ENCODE measurements at regions not wholly inside any gene's neighbourhood (a gene's known extent, or its start where the extent isn't known, plus 50 kb on each side); places are given as distances from the start of the nearest gene placed in this dataset.

DNA sequence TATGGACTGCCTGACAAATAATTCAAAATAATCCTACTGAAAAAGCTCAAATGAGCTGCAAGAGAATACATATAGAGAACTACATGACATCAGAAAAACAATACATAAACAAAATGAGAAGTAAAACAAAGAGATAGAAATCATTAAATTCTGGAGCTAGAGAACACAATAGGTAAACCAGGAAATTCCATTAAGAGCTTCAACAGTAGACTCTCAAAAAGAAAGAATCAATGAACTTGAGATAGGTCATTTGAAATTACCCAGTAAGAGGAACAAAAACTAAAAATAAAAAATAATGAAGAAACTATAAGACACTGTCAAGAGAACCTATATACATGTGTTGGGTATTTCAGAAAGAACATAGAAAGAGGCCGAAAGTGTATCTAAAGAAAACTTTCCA, 186.3 kb downstream of the PTN start:
- TF ChIP-seq, protein P1, sequence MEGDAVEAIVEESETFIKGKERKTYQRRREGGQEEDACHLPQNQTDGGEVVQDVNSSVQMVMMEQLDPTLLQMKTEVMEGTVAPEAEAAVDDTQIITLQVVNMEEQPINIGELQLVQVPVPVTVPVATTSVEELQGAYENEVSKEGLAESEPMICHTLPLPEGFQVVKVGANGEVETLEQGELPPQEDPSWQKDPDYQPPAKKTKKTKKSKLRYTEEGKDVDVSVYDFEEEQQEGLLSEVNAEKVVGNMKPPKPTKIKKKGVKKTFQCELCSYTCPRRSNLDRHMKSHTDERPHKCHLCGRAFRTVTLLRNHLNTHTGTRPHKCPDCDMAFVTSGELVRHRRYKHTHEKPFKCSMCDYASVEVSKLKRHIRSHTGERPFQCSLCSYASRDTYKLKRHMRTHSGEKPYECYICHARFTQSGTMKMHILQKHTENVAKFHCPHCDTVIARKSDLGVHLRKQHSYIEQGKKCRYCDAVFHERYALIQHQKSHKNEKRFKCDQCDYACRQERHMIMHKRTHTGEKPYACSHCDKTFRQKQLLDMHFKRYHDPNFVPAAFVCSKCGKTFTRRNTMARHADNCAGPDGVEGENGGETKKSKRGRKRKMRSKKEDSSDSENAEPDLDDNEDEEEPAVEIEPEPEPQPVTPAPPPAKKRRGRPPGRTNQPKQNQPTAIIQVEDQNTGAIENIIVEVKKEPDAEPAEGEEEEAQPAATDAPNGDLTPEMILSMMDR (conservative IDR thresholded peaks at IDR 0.05; ENCODE audit: low read depth, low read length): no peak
- no peak for TF ChIP-seq EZH2 (IDR thresholded peaks at IDR 0.05; ENCODE audit: borderline replicate concordance, low read depth, low read length, poor library complexity, severe bottlenecking)

All from A673 (cell line).